22Rv1 (cell line): ENCODE measurements at regions not wholly inside any gene's neighbourhood (a gene's known extent, or its start where the extent isn't known, plus 50 kb on each side); places are given as distances from the start of the nearest gene placed in this dataset.

Source experiments
- H3K27ac ChIP-seq: fragments of 450-650 bp; 2 replicates; pipeline ENCODE4 v1.5.1; 2017
- ZFX ChIP-seq: fragments of 450-650 bp; IDR thresholded peaks from 2 replicates; pipeline ENCODE4 v1.6.1; 2017; ENCODE audit warnings: antibody characterized with exemption, borderline replicate concordance
- TF ChIP-seq, protein P1 (sequence below): fragments of 450-650 bp; IDR thresholded peaks from 2 replicates; pipeline ENCODE4 v1.5.1; 2017; ENCODE audit warnings: mild to moderate bottlenecking

DNA sequence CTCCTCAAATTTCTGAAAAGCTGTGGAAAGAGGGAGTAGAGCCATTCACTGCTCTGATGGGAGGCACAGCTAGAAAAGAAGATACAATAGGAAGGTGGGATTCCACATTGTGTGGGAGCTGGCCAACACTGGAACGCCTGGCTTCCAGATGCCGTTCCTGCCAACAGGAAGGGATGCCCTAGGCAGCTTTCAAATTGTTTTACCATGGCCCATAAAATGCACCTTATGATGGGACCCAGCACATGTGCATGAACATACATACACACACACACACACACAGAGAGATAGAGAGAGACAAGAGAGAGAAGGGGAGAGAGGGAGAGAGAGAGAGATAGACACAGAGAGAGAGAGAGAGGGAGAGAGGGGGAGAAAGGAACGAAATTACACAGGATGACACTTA is 86.1 kb upstream of the BZW1 start:
- TF ChIP-seq ZFX, result no peak
- no peak overlapping the region for H3K27ac ChIP-seq

- H3K27ac ChIP-seq, result no peak overlapping the region
- TF ChIP-seq, protein P1, sequence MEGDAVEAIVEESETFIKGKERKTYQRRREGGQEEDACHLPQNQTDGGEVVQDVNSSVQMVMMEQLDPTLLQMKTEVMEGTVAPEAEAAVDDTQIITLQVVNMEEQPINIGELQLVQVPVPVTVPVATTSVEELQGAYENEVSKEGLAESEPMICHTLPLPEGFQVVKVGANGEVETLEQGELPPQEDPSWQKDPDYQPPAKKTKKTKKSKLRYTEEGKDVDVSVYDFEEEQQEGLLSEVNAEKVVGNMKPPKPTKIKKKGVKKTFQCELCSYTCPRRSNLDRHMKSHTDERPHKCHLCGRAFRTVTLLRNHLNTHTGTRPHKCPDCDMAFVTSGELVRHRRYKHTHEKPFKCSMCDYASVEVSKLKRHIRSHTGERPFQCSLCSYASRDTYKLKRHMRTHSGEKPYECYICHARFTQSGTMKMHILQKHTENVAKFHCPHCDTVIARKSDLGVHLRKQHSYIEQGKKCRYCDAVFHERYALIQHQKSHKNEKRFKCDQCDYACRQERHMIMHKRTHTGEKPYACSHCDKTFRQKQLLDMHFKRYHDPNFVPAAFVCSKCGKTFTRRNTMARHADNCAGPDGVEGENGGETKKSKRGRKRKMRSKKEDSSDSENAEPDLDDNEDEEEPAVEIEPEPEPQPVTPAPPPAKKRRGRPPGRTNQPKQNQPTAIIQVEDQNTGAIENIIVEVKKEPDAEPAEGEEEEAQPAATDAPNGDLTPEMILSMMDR, result no peak
These were observed 83.1 kb upstream of the BZW1 start for GRCh38 chr2:200728630-200729029.

DNA sequence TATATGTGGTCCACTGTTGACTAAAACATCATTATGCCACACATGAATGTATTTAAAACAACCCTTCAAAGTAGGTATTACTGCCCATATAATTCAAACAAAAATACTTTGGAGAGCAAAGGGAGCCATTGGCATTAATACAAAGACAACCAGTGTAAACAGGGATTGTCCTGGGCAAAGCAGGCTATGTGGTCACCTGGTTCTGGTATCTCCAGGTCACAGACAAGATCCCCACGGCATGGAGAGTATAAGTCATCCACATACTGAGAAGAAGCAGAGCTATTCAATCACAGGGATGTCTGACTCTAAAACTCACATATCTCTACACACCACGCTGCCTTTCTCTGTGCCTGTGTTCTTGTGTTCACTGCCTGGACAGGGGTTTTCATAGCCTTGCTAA is 81.4 kb upstream of the BZW1 start:
- no peak overlapping the region for H3K27ac ChIP-seq
- TF ChIP-seq, protein P1, result no peak
- no peak for TF ChIP-seq ZFX

DNA sequence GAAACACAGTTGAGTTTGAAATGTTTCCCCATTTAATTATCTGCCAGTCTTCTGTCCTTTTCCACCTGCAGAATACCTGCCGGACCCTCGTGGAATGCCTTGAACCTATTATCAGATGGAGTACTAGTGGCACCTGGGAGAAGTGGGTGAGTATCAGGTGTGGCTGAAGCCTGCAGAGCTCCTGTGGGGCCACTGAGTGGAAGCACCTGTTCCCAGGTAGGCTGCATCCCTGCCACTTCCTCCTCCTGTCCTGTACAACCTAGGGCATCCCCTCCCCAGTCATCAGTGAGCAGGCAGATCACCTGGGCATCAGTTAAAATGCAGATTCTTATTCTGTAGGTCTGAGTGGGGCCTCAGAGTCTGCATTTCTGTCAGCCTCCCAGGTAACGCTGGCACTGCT is 80.8 kb upstream of the BZW1 start:
- H3K27ac ChIP-seq, result no peak overlapping the region
- no peak for TF ChIP-seq ZFX
- TF ChIP-seq, protein P1, result no peak

GRCh38 chr2:200732866-200733265 is 78.8 kb upstream of the BZW1 start:
- H3K27ac ChIP-seq, result no peak overlapping the region
- TF ChIP-seq, protein P1, result no peak
- TF ChIP-seq ZFX, result no peak

DNA sequence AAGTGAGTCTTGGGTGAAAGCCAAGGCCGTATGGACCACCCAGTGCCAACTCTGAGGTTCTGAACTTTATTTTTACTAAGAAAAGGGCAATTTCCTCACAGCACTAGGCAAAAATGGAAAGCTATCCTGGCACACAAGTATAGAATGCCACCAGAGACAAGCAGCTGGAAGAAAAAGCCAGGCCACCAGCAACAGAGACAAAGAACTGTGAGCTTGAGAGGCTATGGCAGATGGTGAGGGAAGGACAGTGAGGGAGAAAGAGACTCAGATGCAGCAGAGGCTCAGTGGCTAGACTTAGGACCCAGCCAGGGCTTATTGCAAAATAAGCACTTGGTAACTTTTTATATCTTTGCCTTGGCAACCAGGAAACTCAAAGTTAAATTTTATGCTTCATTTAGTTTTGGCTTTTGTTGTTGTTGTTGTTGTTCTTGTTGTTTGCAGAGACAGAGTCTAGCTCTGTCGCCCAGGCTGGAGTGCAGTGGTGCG is 78.0 kb upstream of the BZW1 start:
- TF ChIP-seq, protein P1, result no peak
- TF ChIP-seq ZFX, result no peak

DNA sequence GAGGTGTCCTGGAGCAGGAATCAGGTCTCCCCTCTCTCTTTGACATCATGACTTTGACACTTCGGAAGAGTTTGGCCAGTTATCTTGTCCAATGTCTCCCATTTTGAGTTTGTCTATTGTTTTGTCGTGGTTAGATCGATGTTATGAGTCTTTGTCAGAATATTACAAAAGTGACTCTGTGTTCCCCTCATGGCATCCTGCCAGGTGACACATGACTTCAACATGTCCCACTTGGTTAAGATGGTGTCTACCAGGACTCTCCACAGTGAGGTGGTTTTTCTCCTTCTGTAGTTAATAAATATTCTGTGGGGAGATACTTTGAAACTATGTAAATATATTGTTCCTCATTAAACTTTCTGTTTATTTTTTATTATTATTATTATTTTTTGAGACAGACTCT is 76.6 kb upstream of the BZW1 start:
- no peak overlapping the region for H3K27ac ChIP-seq
- no peak for TF ChIP-seq ZFX

More for the DNA sequence above, 78.0 kb upstream of the BZW1 start:
- no peak overlapping the region for H3K27ac ChIP-seq

DNA sequence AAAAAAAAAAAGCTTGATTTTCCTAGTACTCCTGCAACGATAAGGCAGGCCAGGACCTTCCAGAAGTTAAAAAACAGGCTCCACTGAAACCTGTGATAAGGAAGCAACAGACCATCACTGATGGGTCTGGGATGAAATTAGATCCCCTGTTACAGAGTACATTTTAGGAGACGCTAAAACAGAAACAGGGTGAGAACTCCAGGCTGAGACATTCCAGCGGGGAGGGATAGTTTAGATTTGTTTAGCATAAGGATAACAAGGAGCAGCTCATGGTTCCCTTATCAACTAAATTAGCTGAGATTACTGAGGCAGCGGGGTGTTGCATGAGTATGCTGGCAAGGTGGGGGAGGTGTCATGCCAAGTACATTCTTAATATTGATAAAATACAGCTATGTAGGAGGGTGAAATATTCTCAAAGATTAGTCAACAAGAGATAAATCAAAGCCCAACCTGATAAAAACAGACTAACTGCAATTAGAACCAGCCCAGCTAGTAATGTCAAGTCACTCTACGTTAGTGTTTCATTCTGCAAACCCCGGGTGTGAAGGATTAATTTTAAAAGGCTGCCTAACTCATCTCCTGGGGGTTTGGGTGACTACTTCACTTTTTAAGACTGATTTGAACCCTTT is 75.0 kb upstream of the BZW1 start:
- TF ChIP-seq ZFX, result no peak
- TF ChIP-seq, protein P1, result no peak
- no peak overlapping the region for H3K27ac ChIP-seq
